Liver (tissue), 8 donors: ENCODE measurements at regions not wholly inside any gene's neighbourhood (a gene's known extent, or its start where the extent isn't known, plus 50 kb on each side); places are given as distances from the start of the nearest gene placed in this dataset.

Experiments used
- DNase-seq: peaks from one replicate; pipeline ENCODE4 v3.0.0-alpha.2; 2017; ENCODE audit warnings: low spot score
- H3K27ac ChIP-seq, 2 donors: one replicate each; pipeline ENCODE4 v1.7.0; 2013; ENCODE audit warnings: inconsistent platforms in 2 of 2, low read length in 2 of 2, control low read depth in 1 of 2, low read depth in 1 of 2, mild to moderate bottlenecking in 1 of 2
- H3K27me3 ChIP-seq, 4 donors: one replicate each; pipeline versions ENCODE4 v1.6.1 to v1.7.0; 2013; ENCODE audit warnings: low read length in 3 of 4, inconsistent platforms in 1 of 4, mild to moderate bottlenecking in 1 of 4, moderate library complexity in 1 of 4; ENCODE audit not compliant: control insufficient read depth in 4 of 4, insufficient read depth in 4 of 4
- H3K36me3 ChIP-seq, 4 donors: one replicate each; pipeline versions ENCODE4 v1.6.1 to v1.7.0; 2013; ENCODE audit warnings: low read length in 3 of 4, mild to moderate bottlenecking in 3 of 4, low read depth in 1 of 4, moderate library complexity in 1 of 4; ENCODE audit not compliant: control insufficient read depth in 4 of 4, insufficient read depth in 3 of 4
- H3K4me1 ChIP-seq, 4 donors: one replicate each; pipeline versions ENCODE4 v1.6.1 to v1.7.0; 2013; ENCODE audit warnings: low read length in 3 of 4, mild to moderate bottlenecking in 3 of 4, moderate library complexity in 1 of 4; ENCODE audit not compliant: control insufficient read depth in 4 of 4, insufficient read depth in 4 of 4
- H3K4me3 ChIP-seq, 3 donors: one replicate each; pipeline versions ENCODE4 v1.6.1 to v1.7.0; 2013; ENCODE audit warnings: low read length in 3 of 3, control low read depth in 1 of 3, low read depth in 1 of 3, mild to moderate bottlenecking in 1 of 3
- H3K9ac ChIP-seq, 2 donors: one replicate each; pipeline ENCODE4 v1.7.0; 2013; ENCODE audit warnings: low read length in 2 of 2, mild to moderate bottlenecking in 2 of 2, moderate library complexity in 2 of 2, control low read depth in 1 of 2, low read depth in 1 of 2
- H3K9me3 ChIP-seq, 4 donors: one replicate each; pipeline versions ENCODE4 v1.6.1 to v1.7.0; 2013; ENCODE audit warnings: low read length in 3 of 4; ENCODE audit not compliant: control insufficient read depth in 4 of 4
- EGR1 ChIP-seq, 2 donors: IDR thresholded peaks; 2 replicates each; pipeline ENCODE4 v1.6.1; 2016 to 2018; ENCODE audit warnings: antibody characterized with exemption in 2 of 2, low read depth in 2 of 2
- FOXA1 ChIP-seq: IDR thresholded peaks from 2 replicates; pipeline ENCODE4 v1.6.1; 2016; ENCODE audit warnings: antibody characterized with exemption
- FOXA2 ChIP-seq: IDR thresholded peaks from 2 replicates; pipeline ENCODE4 v1.6.1; 2016; ENCODE audit warnings: antibody characterized with exemption
- GABPA ChIP-seq, 2 donors: IDR thresholded peaks in 1 of 2; conservative IDR thresholded peaks in 1 of 2; 2 replicates each; pipeline ENCODE4 v1.6.1; 2016; ENCODE audit warnings: antibody characterized with exemption in 2 of 2, mild to moderate bottlenecking in 1 of 2, moderate library complexity in 1 of 2
- HNF4A ChIP-seq, 2 donors: conservative IDR thresholded peaks; 2 replicates each; pipeline ENCODE4 v1.6.1; 2016; ENCODE audit warnings: antibody characterized with exemption in 2 of 2, mild to moderate bottlenecking in 2 of 2
- HNF4G ChIP-seq: IDR thresholded peaks from 2 replicates; pipeline ENCODE4 v1.6.1; 2016; ENCODE audit warnings: antibody characterized with exemption
- JUND ChIP-seq, 2 donors: IDR thresholded peaks; 2 replicates each; pipeline ENCODE4 v1.6.1; 2016; ENCODE audit warnings: antibody characterized with exemption in 2 of 2
- NR2F2 ChIP-seq: IDR thresholded peaks from 2 replicates; pipeline ENCODE4 v1.6.1; 2016; ENCODE audit warnings: antibody characterized with exemption
- RAD21 ChIP-seq, 2 donors: IDR thresholded peaks; 2 replicates each; pipeline ENCODE4 v1.6.1; 2016; ENCODE audit warnings: antibody characterized with exemption in 2 of 2, mild to moderate bottlenecking in 2 of 2
- RXRA ChIP-seq, 2 donors: IDR thresholded peaks; 2 replicates each; pipeline ENCODE4 v1.6.1; 2017 to 2018; ENCODE audit warnings: antibody characterized with exemption in 2 of 2, mild to moderate bottlenecking in 1 of 2
- SP1 ChIP-seq: IDR thresholded peaks from 2 replicates; pipeline ENCODE4 v1.6.1; 2018; ENCODE audit warnings: antibody characterized with exemption, mild to moderate bottlenecking
- TAF1 ChIP-seq: conservative IDR thresholded peaks from 2 replicates; pipeline ENCODE4 v1.6.1; 2016; ENCODE audit warnings: antibody characterized with exemption, mild to moderate bottlenecking
- YY1 ChIP-seq: IDR thresholded peaks from 2 replicates; pipeline ENCODE4 v1.6.1; 2016; ENCODE audit warnings: antibody characterized with exemption, mild to moderate bottlenecking
- WGBS: extraction: QIAGEN DNeasy Blood & Tissue Kit; methylation state at CpG from one replicate; pipeline ENCODE4 v1.1.7; 2013; 5-methylcytosine and 5-hydroxymethylcytosine counted together
- TF ChIP-seq, protein P1 (sequence below): IDR thresholded peaks from 2 replicates; pipeline ENCODE4 v1.6.1; 2016; ENCODE audit warnings: antibody characterized with exemption
- TF ChIP-seq, protein P2 (sequence below): IDR thresholded peaks from 2 replicates; pipeline ENCODE4 v1.6.1; 2016; ENCODE audit warnings: antibody characterized with exemption
- TF ChIP-seq, protein P3 (sequence below): IDR thresholded peaks from 2 replicates; pipeline ENCODE4 v1.6.1; 2016; ENCODE audit warnings: antibody characterized with exemption
- TF ChIP-seq, protein P4 (sequence below): fragments of 150-350 bp; IDR thresholded peaks from 2 replicates; pipeline ENCODE4 v1.5.1; 2017; ENCODE audit warnings: improper control_type of control experiment, low read depth, low read length; ENCODE audit not compliant: missing input control
- TF ChIP-seq, protein P5 (sequence below): IDR thresholded peaks from 2 replicates; pipeline ENCODE4 v1.6.1; 2016; ENCODE audit warnings: antibody characterized with exemption, mild to moderate bottlenecking
- donor health status: healthy.
- donor health status: healthy.
- donor health status: healthy.
- donor health status: healthy.
- donor health status: healthy.

DNA sequence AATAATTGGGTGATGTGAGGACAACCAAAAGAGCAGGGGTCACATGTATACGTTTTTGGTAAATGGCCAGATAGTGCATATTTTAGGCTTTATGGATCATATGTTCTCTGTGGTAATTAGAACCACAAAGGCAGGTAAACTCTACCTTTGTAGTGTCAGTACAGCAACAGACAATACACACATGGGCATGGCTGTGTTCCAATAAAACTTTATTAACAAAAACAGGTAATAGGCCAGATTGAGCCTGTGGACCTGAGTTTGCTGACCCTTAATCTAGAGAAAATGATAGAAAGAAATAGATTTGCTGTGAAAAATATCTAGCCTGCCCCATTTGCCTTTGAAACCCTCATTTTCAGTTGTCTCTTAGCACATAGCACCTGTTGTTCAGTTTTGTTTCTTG lies 177.2 kb upstream of the CXCR4 start:
- no peak overlapping the region for H3K4me3 ChIP-seq
- H3K9ac ChIP-seq: no peak overlapping the region
- H3K36me3 ChIP-seq: no peaks in the 10 kb centered on the region
- H3K27ac ChIP-seq: no peak overlapping the region
- WGBS: 50% methylated on average over 1 of the region's 1 CpG
- H3K27me3 ChIP-seq: no peaks in the 10 kb centered on the region
- no peaks in the 10 kb centered on the region for H3K9me3 ChIP-seq
- no peak for DNase-seq
- H3K4me1 ChIP-seq: no peaks in the 10 kb centered on the region
- no peak for TF ChIP-seq NR2F2
- TF ChIP-seq HNF4A (conservative IDR thresholded peaks at IDR 0.05): no peak
- TF ChIP-seq FOXA1: no peak
- no peak for TF ChIP-seq RXRA (IDR thresholded peaks at IDR 0.05)
- TF ChIP-seq, protein P1, sequence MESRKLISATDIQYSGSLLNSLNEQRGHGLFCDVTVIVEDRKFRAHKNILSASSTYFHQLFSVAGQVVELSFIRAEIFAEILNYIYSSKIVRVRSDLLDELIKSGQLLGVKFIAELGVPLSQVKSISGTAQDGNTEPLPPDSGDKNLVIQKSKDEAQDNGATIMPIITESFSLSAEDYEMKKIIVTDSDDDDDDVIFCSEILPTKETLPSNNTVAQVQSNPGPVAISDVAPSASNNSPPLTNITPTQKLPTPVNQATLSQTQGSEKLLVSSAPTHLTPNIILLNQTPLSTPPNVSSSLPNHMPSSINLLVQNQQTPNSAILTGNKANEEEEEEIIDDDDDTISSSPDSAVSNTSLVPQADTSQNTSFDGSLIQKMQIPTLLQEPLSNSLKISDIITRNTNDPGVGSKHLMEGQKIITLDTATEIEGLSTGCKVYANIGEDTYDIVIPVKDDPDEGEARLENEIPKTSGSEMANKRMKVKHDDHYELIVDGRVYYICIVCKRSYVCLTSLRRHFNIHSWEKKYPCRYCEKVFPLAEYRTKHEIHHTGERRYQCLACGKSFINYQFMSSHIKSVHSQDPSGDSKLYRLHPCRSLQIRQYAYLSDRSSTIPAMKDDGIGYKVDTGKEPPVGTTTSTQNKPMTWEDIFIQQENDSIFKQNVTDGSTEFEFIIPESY: no peak
- no peak for TF ChIP-seq HNF4G
- TF ChIP-seq GABPA (IDR thresholded peaks at IDR 0.05 in 1 of 2, conservative IDR thresholded peaks at IDR 0.05 in 1 of 2): no peak
- no peak for TF ChIP-seq JUND (IDR thresholded peaks at IDR 0.05)
- TF ChIP-seq, protein P2, sequence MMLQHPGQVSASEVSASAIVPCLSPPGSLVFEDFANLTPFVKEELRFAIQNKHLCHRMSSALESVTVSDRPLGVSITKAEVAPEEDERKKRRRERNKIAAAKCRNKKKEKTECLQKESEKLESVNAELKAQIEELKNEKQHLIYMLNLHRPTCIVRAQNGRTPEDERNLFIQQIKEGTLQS: no peak

DNA sequence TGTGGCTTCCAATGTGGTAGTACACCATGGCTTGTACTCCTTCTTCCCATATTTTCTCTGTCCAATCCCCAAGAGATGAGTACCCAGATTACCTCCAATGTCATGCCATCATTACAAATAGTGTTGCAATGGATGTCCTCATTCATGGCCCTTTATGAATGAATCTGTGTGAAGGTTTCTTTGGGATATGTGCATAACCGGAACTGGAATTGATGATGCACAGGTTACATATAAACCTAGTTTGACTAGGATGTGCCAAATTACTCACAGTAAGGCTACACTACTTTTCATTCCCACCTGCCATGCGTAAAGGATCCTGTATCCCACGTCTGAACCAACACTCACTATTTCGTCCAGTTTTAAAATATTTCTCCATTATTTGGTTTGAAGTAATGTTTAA lies 173.9 kb upstream of the CXCR4 start:
- Histone ChIP-seq H3K27me3 (no peaks in the 10 kb centered on the region), H3K4me1 (no peaks in the 10 kb centered on the region), H3K36me3 (no peaks in the 10 kb centered on the region), H3K9ac (no peak overlapping the region), H3K9me3 (no peaks in the 10 kb centered on the region), H3K27ac (no peak overlapping the region), H3K4me3 (no peak overlapping the region)
- TF ChIP-seq EGR1 (IDR thresholded peaks at IDR 0.05; ENCODE audit: low read depth in 2 of 2) (no peak), TAF1 (no peak), HNF4A (conservative IDR thresholded peaks at IDR 0.05) (no peak), RAD21 (IDR thresholded peaks at IDR 0.05) (no peak), GABPA (IDR thresholded peaks at IDR 0.05 in 1 of 2, conservative IDR thresholded peaks at IDR 0.05 in 1 of 2) (no peak), RXRA (IDR thresholded peaks at IDR 0.05) (no peak), JUND (IDR thresholded peaks at IDR 0.05) (no peak), FOXA1 (no peak), FOXA2 (no peak), SP1 (no peak), NR2F2 (no peak), HNF4G (no peak), YY1 (no peak)
- TF ChIP-seq, protein P3, sequence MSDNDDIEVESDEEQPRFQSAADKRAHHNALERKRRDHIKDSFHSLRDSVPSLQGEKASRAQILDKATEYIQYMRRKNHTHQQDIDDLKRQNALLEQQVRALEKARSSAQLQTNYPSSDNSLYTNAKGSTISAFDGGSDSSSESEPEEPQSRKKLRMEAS: no peak
- TF ChIP-seq, protein P4, sequence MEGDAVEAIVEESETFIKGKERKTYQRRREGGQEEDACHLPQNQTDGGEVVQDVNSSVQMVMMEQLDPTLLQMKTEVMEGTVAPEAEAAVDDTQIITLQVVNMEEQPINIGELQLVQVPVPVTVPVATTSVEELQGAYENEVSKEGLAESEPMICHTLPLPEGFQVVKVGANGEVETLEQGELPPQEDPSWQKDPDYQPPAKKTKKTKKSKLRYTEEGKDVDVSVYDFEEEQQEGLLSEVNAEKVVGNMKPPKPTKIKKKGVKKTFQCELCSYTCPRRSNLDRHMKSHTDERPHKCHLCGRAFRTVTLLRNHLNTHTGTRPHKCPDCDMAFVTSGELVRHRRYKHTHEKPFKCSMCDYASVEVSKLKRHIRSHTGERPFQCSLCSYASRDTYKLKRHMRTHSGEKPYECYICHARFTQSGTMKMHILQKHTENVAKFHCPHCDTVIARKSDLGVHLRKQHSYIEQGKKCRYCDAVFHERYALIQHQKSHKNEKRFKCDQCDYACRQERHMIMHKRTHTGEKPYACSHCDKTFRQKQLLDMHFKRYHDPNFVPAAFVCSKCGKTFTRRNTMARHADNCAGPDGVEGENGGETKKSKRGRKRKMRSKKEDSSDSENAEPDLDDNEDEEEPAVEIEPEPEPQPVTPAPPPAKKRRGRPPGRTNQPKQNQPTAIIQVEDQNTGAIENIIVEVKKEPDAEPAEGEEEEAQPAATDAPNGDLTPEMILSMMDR: no peak
- TF ChIP-seq, protein P5, sequence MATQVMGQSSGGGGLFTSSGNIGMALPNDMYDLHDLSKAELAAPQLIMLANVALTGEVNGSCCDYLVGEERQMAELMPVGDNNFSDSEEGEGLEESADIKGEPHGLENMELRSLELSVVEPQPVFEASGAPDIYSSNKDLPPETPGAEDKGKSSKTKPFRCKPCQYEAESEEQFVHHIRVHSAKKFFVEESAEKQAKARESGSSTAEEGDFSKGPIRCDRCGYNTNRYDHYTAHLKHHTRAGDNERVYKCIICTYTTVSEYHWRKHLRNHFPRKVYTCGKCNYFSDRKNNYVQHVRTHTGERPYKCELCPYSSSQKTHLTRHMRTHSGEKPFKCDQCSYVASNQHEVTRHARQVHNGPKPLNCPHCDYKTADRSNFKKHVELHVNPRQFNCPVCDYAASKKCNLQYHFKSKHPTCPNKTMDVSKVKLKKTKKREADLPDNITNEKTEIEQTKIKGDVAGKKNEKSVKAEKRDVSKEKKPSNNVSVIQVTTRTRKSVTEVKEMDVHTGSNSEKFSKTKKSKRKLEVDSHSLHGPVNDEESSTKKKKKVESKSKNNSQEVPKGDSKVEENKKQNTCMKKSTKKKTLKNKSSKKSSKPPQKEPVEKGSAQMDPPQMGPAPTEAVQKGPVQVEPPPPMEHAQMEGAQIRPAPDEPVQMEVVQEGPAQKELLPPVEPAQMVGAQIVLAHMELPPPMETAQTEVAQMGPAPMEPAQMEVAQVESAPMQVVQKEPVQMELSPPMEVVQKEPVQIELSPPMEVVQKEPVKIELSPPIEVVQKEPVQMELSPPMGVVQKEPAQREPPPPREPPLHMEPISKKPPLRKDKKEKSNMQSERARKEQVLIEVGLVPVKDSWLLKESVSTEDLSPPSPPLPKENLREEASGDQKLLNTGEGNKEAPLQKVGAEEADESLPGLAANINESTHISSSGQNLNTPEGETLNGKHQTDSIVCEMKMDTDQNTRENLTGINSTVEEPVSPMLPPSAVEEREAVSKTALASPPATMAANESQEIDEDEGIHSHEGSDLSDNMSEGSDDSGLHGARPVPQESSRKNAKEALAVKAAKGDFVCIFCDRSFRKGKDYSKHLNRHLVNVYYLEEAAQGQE: no peak
- TF ChIP-seq, protein P1: no peak
- TF ChIP-seq, protein P2: no peak
- no peak for DNase-seq
- 83% methylated on average over 4 of the region's 4 CpGs for WGBS
